ENCODE measurements at regions not wholly inside any gene's neighbourhood (a gene's known extent, or its start where the extent isn't known, plus 50 kb on each side); places are given as distances from the start of the nearest gene placed in this dataset.

- WGBS, 2 donors: 83 to 89% methylated on average over 11 of the region's 11 CpGs
- Histone ChIP-seq H3K36me3 (ENCODE audit: low read depth, missing control alignments) (no peaks in the 10 kb centered on the region), H3K27me3 (no peaks in the 10 kb centered on the region), H3K9me3 (no peaks in the 10 kb centered on the region), H3K4me1 (no peaks in the 10 kb centered on the region), H3K27ac (no peak overlapping the region), H3K4me3 (no peak overlapping the region)
- TF ChIP-seq CTCF (IDR thresholded peaks at IDR 0.05) (no peak), POLR2A (IDR thresholded peaks at IDR 0.05) (no peak)
- intact Hi-C loops (cut with DNase I; ENCODE audit: low total_unique reads): no loop called here
- no peak for DNase-seq
These were observed 187.7 kb downstream of the PTPN20 start for GRCh38 chr10:47098964-47099363.

GRCh38 chr10:47099474-47099873 is 188.2 kb downstream of the PTPN20 start:
- intact Hi-C loops (cut with DNase I; ENCODE audit: low total_unique reads): no loop called here
- WGBS, 2 donors: 87 to 92% methylated on average over 6 to 7 of the region's 7 CpGs
- H3K27ac ChIP-seq: no peak overlapping the region
- no peaks in the 10 kb centered on the region for H3K27me3 ChIP-seq
- no peaks in the 10 kb centered on the region for H3K4me1 ChIP-seq
- no peak overlapping the region for H3K4me3 ChIP-seq
- TF ChIP-seq POLR2A (IDR thresholded peaks at IDR 0.05) (no peak), CTCF (IDR thresholded peaks at IDR 0.05) (no peak)
- no peaks in the 10 kb centered on the region for H3K9me3 ChIP-seq
- H3K36me3 ChIP-seq (ENCODE audit: low read depth, missing control alignments): no peaks in the 10 kb centered on the region
- no peak for DNase-seq

- 92 to 100% methylated on average over 1 to 5 of the region's 5 CpGs for WGBS, 2 donors
- no peak for DNase-seq
- TF ChIP-seq CTCF (IDR thresholded peaks at IDR 0.05): no peak
- intact Hi-C loops (cut with DNase I; ENCODE audit: low total_unique reads): no loop called here
- Histone ChIP-seq H3K27me3 (no peaks in the 10 kb centered on the region), H3K4me3 (no peak overlapping the region), H3K36me3 (ENCODE audit: low read depth, missing control alignments) (no peaks in the 10 kb centered on the region), H3K9me3 (no peaks in the 10 kb centered on the region), H3K27ac (no peak overlapping the region), H3K4me1 (no peaks in the 10 kb centered on the region)
These were observed 190.0 kb downstream of the PTPN20 start for GRCh38 chr10:47101196-47101595.

- TF ChIP-seq POLR2A (IDR thresholded peaks at IDR 0.05) (no peak), CTCF (IDR thresholded peaks at IDR 0.05) (no peak)
- H3K4me3 ChIP-seq: no peak overlapping the region
- no peak overlapping the region for H3K27ac ChIP-seq
- no peaks in the 10 kb centered on the region for H3K27me3 ChIP-seq
- intact Hi-C loops (cut with DNase I; ENCODE audit: low total_unique reads): no loop called here
- no peaks in the 10 kb centered on the region for H3K4me1 ChIP-seq
- H3K9me3 ChIP-seq: no peaks in the 10 kb centered on the region
- DNase-seq: no peak
- WGBS, 2 donors: 85 to 100% methylated on average over 1 to 3 of the region's 3 CpGs
- no peaks in the 10 kb centered on the region for H3K36me3 ChIP-seq (ENCODE audit: low read depth, missing control alignments)
These were observed 190.6 kb downstream of the PTPN20 start for GRCh38 chr10:47101807-47102206.

GRCh38 chr10:47104151-47104605 is 192.9 kb downstream of the PTPN20 start:
- no peaks in the 10 kb centered on the region for H3K27me3 ChIP-seq
- TF ChIP-seq CTCF (IDR thresholded peaks at IDR 0.05): no peak
- TF ChIP-seq POLR2A (IDR thresholded peaks at IDR 0.05): no peak
- no peak overlapping the region for H3K4me3 ChIP-seq
- no peaks in the 10 kb centered on the region for H3K9me3 ChIP-seq
- WGBS, 2 donors: 91 to 95% methylated on average over 4 of the region's 4 CpGs
- no peaks in the 10 kb centered on the region for H3K4me1 ChIP-seq
- intact Hi-C loops (cut with DNase I; ENCODE audit: low total_unique reads): no loop called here
- H3K27ac ChIP-seq: no peak overlapping the region
- no peaks in the 10 kb centered on the region for H3K36me3 ChIP-seq (ENCODE audit: low read depth, missing control alignments)
- no peak for DNase-seq
